Astrocyte (in vitro differentiated cells and primary cell): ENCODE measurements at regions not wholly inside any gene's neighbourhood (a gene's known extent, or its start where the extent isn't known, plus 50 kb on each side); places are given as distances from the start of the nearest gene placed in this dataset.

ENCODE experiments used
- DNase-seq: peaks from one replicate; pipeline ENCODE4 v3.0.0-alpha.2; 2010; ENCODE audit warnings: low read depth
- FAIRE-seq: peaks from 2 replicates; lab custom pipeline; 2011; peaks lifted over from hg19 to GRCh38; lab: Jason Lieb, UNC
- H2AFZ ChIP-seq: 2 replicates; pipeline ENCODE4 v1.6.0; 2012; ENCODE audit warnings: low read depth, low read length, inconsistent platforms
- H3K27ac ChIP-seq: 2 replicates; pipeline ENCODE4 v1.5.1; 2011; ENCODE audit warnings: low read depth, low read length, inconsistent platforms
- H3K27me3 ChIP-seq: 2 replicates; pipeline ENCODE4 v1.6.0; 2011; ENCODE audit warnings: low read length, inconsistent platforms; ENCODE audit not compliant: insufficient read depth
- H3K36me3 ChIP-seq: 2 replicates; pipeline ENCODE4 v1.5.1; 2011; ENCODE audit warnings: low read length, inconsistent platforms; ENCODE audit not compliant: insufficient read depth
- H3K4me1 ChIP-seq: 2 replicates; pipeline ENCODE4 v1.5.1; 2011; ENCODE audit warnings: low read length, inconsistent platforms; ENCODE audit not compliant: insufficient read depth
- H3K4me2 ChIP-seq: 2 replicates; pipeline ENCODE4 v1.6.0; 2012; ENCODE audit warnings: low read length, inconsistent platforms
- H3K4me3 ChIP-seq: 2 replicates; pipeline ENCODE4 v1.5.1; 2011; ENCODE audit warnings: low read depth, mild to moderate bottlenecking, low read length, inconsistent platforms; ENCODE audit not compliant: insufficient read depth
- H3K79me2 ChIP-seq: 2 replicates; pipeline ENCODE4 v1.6.0; 2012; ENCODE audit warnings: mild to moderate bottlenecking, low read length, inconsistent platforms; ENCODE audit not compliant: insufficient read depth
- H3K9ac ChIP-seq: 2 replicates; pipeline ENCODE4 v1.6.0; 2012; ENCODE audit warnings: mild to moderate bottlenecking, low read length, inconsistent platforms
- H3K9me3 ChIP-seq: 2 replicates; pipeline ENCODE4 v1.5.1; 2012; ENCODE audit warnings: low read depth, mild to moderate bottlenecking, low read length, inconsistent platforms; ENCODE audit not compliant: insufficient read depth
- H4K20me1 ChIP-seq: 2 replicates; pipeline ENCODE4 v1.6.0; 2012; ENCODE audit warnings: low read length, inconsistent platforms; ENCODE audit not compliant: insufficient read depth
- H3K27ac Mint-ChIP-seq: one replicate; pipeline ENCODE4 v1.8.0; 2021; ENCODE audit warnings: mild to moderate bottlenecking, mixed read lengths; ENCODE audit not compliant: unreplicated experiment
- H3K27me3 Mint-ChIP-seq: one replicate; pipeline ENCODE4 v1.8.0; 2021; ENCODE audit warnings: low read depth, mixed read lengths; ENCODE audit not compliant: unreplicated experiment
- H3K36me3 Mint-ChIP-seq: one replicate; pipeline ENCODE4 v1.8.0; 2021; ENCODE audit warnings: low read depth, mixed read lengths; ENCODE audit not compliant: unreplicated experiment
- H3K4me1 Mint-ChIP-seq: one replicate; pipeline ENCODE4 v1.8.0; 2021; ENCODE audit warnings: low read depth, mixed read lengths; ENCODE audit not compliant: unreplicated experiment
- H3K4me3 Mint-ChIP-seq: one replicate; pipeline ENCODE4 v1.8.0; 2021; ENCODE audit warnings: mild to moderate bottlenecking, moderate library complexity, mixed read lengths; ENCODE audit not compliant: unreplicated experiment
- H3K9me3 Mint-ChIP-seq: one replicate; pipeline ENCODE4 v1.8.0; 2021; ENCODE audit warnings: mild to moderate bottlenecking, mixed read lengths; ENCODE audit not compliant: unreplicated experiment
- EZH2 ChIP-seq: IDR thresholded peaks from 2 replicates; pipeline ENCODE4 v1.6.1; 2012; ENCODE audit warnings: mild to moderate bottlenecking, low read length, inconsistent platforms; ENCODE audit not compliant: insufficient read depth
- TF ChIP-seq, protein P1 (sequence below): IDR thresholded peaks from 2 replicates; pipeline ENCODE4 v1.5.1; 2011; ENCODE audit warnings: low read depth, mild to moderate bottlenecking, inconsistent platforms, low read length, moderate library complexity; ENCODE audit not compliant: insufficient read depth

GRCh38 chr6:1067346-1067745 lies 244.6 kb upstream of the FOXQ1 start:
- DNase-seq (no peak), FAIRE-seq (no peak)
- Histone ChIP-seq H4K20me1 (no peaks in the 10 kb centered on the region), H3K27ac (no peak overlapping the region), H3K9me3 (no peaks in the 10 kb centered on the region), H3K79me2 (no peaks in the 10 kb centered on the region), H3K4me1 (no peaks in the 10 kb centered on the region), H3K9ac (no peak overlapping the region), H2AFZ (no peak overlapping the region), H3K36me3 (no peaks in the 10 kb centered on the region), H3K4me3 (no peak overlapping the region), H3K4me2 (no peak overlapping the region), H3K27me3 (peaks cover 20% of the 10 kb centered on the region)
- H3K27ac Mint-ChIP-seq: no peak overlapping the region
- TF ChIP-seq, protein P1, sequence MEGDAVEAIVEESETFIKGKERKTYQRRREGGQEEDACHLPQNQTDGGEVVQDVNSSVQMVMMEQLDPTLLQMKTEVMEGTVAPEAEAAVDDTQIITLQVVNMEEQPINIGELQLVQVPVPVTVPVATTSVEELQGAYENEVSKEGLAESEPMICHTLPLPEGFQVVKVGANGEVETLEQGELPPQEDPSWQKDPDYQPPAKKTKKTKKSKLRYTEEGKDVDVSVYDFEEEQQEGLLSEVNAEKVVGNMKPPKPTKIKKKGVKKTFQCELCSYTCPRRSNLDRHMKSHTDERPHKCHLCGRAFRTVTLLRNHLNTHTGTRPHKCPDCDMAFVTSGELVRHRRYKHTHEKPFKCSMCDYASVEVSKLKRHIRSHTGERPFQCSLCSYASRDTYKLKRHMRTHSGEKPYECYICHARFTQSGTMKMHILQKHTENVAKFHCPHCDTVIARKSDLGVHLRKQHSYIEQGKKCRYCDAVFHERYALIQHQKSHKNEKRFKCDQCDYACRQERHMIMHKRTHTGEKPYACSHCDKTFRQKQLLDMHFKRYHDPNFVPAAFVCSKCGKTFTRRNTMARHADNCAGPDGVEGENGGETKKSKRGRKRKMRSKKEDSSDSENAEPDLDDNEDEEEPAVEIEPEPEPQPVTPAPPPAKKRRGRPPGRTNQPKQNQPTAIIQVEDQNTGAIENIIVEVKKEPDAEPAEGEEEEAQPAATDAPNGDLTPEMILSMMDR: no peak
- TF ChIP-seq EZH2: no peak
- no peaks in the 10 kb centered on the region for H3K36me3 Mint-ChIP-seq
- peaks cover 32% of the 10 kb centered on the region for H3K27me3 Mint-ChIP-seq
- H3K9me3 Mint-ChIP-seq: peaks cover 4% of the 10 kb centered on the region
- H3K4me3 Mint-ChIP-seq: no peak overlapping the region
- peaks cover 4% of the 10 kb centered on the region for H3K4me1 Mint-ChIP-seq

DNA sequence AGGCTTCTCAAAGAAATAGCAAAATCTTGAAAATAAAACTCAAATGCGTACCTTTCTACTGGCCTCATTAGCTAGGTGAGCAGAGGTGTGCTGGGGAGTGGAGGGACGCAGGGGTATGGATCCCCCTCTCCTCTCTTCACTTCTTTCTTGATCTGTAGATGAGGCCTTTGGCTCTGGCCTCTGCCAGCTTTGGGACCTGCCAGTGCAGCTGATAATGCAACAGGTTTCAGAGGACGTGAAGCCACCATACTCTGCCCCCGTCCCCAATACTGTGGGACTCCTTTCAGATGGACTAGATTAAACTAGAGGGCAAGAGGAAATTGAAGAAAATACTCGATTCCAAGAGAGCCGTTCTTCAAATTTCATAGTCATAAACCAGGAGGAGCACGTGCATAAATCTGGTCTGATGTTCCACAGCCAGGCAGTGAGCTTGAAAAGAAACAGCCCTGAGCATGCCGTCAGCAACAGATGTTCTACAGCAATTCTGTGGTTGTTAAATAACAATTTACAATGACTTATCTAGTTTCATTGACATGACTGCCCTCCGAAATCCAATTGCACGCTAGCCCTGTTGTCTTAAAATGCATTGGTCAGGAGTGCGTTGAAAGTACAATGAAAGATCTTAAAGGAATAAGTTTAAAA lies 245.3 kb upstream of the FOXQ1 start:
- FAIRE-seq (no peak), DNase-seq (no peak)
- Histone ChIP-seq H2AFZ (no peak overlapping the region), H3K4me1 (no peaks in the 10 kb centered on the region), H3K4me2 (no peak overlapping the region), H3K27ac (no peak overlapping the region), H4K20me1 (no peaks in the 10 kb centered on the region), H3K79me2 (no peaks in the 10 kb centered on the region), H3K4me3 (no peak overlapping the region), H3K27me3 (peaks cover 25% of the 10 kb centered on the region), H3K9ac (no peak overlapping the region), H3K36me3 (no peaks in the 10 kb centered on the region), H3K9me3 (no peaks in the 10 kb centered on the region)
- Mint-ChIP-seq H3K27me3 (peaks cover 34% of the 10 kb centered on the region), H3K9me3 (peaks cover 5% of the 10 kb centered on the region), H3K4me3 (no peak overlapping the region), H3K4me1 (peaks cover 4% of the 10 kb centered on the region), H3K36me3 (no peaks in the 10 kb centered on the region), H3K27ac (no peak overlapping the region)
- TF ChIP-seq, protein P1: no peak
- no peak for TF ChIP-seq EZH2

DNA sequence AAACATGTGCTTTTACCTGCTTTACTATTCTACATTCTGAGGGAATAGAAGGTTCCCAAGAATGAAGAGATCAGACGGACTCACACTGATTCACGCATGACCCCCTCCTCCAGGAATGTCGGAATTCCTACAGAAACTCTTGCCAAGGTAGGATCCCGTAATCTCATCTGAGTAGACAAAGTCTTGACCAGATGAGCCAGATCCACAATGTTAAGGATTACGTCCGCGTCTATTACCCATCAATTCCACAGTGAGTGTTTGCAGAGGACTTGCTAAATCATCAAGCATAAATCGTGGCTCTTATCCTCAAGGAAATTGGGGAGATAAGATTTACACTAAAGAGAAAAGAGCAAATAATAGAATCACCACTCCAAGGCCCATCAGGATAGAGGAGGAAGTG lies 245.9 kb upstream of the FOXQ1 start:
- Mint-ChIP-seq H3K9me3 (peaks cover 5% of the 10 kb centered on the region), H3K4me3 (no peak overlapping the region), H3K4me1 (peaks cover 4% of the 10 kb centered on the region), H3K36me3 (no peaks in the 10 kb centered on the region), H3K27ac (no peak overlapping the region), H3K27me3 (peaks cover 34% of the 10 kb centered on the region)
- DNase-seq (no peak), FAIRE-seq (no peak)
- no peaks in the 10 kb centered on the region for H3K36me3 ChIP-seq
- no peaks in the 10 kb centered on the region for H3K79me2 ChIP-seq
- H3K4me1 ChIP-seq: no peaks in the 10 kb centered on the region
- H4K20me1 ChIP-seq: no peaks in the 10 kb centered on the region
- H2AFZ ChIP-seq: no peak overlapping the region
- TF ChIP-seq, protein P1: no peak
- no peak for TF ChIP-seq EZH2
- H3K9me3 ChIP-seq: no peaks in the 10 kb centered on the region
- H3K27me3 ChIP-seq: peaks cover 27% of the 10 kb centered on the region
- H3K9ac ChIP-seq: no peak overlapping the region
- H3K4me2 ChIP-seq: no peak overlapping the region
- H3K4me3 ChIP-seq: no peak overlapping the region
- no peak overlapping the region for H3K27ac ChIP-seq
